GM19452 (cell line): ENCODE measurements at regions not wholly inside any gene's neighbourhood (a gene's known extent, or its start where the extent isn't known, plus 50 kb on each side); places are given as distances from the start of the nearest gene placed in this dataset.

Experiments used
- ATAC-seq: cut with Tn5 transposase; IDR thresholded peaks from one replicate; pipeline ENCODE4 v1.9.1; 2021; ENCODE audit not compliant: unreplicated experiment

DNA sequence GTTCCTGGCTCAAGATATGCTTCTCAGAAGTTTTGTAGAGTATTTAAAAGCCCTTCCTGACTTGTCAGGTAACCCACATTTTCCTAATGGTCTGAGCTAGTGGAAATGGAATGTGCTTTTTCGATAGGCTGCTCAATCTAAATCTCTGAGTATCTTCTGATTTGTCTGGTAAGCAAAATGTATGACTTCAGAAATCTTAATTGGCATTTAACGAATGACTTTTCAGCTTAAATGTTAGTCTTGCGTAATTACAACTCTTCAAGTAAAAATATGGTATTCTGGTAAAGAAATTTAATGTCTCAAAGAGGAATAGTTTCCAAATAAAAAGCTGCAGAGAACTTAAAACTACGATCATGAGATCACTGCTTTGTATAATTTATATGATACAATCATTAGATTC lies 379.1 kb downstream of the ANKRD50 start:
- no peak for ATAC-seq

DNA sequence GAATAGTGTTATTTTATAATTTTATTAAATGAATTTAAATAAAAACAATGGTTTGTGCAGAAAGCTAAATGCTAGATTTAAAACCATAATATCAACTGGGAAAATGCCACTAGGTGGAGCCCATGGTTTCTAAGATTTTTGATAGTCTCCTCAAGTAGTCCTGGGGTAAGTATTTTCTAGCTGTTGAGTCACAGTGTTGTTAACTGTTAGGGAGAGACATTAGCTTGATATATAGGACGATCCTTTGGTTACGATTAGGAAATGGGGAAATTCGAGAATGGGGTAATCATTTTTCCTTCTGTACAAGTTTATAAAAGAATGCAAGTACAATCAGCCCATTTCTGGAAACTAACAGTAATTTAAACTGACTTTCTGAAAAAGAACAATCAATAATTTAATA lies 378.4 kb downstream of the ANKRD50 start:
- no peak for ATAC-seq

DNA sequence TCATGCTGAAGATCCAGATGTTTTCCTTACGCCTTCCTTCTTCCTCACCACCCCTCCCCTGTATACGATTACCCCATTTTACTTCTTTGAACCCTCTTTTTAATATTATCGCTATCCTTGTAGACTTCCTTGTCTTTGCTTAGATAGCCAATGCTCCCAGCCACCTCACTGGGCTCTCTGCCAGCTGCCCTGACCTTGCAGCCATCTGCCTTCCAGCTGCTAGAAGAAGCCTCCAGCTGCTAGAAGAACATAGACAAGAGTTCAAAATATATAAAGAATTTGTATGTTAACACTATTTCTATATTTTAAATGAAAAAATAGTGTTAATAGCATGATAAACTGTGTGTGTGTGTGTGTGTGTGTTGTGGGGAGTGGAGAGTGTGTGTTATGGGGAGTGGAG lies 374.7 kb downstream of the ANKRD50 start:
- ATAC-seq, result no peak

DNA sequence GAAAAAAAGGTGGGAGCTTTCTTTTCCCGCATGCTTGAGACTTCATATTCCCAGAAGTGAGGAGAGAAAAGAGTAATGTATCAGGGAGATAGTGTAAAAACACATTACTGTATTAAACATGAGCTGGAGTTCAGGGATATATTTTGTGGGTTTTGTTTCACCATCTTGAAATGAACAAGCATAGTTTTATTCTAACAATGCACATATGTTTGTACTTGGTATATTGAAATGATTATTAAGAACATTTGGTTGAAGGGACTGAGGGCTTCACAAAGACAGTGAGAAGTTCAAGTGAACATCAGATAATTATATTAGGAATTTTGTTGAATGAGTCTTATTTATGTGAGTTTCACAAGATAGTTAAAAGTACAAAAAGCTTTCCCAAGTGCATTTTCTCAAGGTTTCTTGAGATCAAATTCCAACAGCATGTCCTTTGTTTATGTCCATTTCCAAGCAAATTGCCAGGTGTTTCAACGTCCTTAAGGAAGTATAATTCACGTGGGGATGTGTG lies 368.8 kb downstream of the ANKRD50 start:
- ATAC-seq, result no peak

DNA sequence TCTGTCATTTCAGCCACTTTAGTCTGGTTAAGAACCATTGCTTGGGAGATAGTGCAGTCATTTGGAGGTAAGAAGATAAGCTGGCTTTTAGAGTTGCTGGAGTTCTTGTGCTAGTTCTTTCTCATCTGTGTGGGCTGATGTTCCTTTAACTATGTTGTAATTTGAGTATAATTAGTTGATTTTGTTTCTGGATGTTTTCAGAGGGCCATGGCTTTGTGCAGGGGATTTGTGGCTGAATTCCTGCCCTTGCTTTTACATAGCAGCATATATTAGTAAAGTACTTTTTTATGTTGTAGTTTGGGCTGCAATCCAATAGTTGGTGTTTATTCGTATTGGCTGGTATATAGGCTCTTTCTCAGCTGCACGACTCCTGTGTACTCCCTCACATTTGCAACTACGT lies 339.6 kb downstream of the ANKRD50 start:
- no peak for ATAC-seq

DNA sequence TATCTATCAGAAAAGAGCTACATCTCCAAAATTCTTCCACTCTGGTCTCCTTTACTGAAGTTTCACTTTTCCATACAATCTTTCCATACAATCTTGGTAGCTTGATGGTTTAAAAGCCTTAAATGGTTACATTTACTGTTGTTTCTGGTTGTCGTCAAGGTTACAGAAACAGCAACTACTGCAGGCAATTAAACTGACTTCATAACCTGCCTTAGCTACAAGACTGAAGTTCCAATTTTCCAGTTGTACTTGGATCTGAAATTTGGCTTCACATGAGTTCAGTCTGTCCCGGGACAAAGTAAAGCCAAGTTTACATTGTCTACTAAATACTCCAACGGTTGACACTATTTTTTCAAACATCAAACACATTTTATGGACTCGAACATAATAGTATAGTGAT lies 326.4 kb downstream of the ANKRD50 start:
- no peak for ATAC-seq

DNA sequence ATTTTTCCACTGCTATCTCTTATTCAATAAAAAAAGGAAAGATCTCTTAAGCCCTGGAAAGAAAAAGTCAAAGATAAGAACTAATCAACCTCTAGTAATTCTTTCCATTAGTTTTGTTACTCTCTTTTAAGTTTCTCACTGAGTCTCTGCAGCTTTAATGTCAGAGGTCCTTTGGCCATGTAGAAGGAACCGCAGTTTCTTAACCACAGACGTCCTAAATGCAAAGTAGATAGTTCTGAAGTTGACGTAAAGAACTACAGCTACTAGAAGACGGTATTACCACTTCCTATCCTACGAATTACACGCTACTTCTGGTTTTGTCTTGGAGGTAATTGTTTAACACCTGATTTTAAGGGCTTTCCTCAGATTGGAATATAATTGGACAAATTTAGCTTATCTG lies 325.9 kb downstream of the ANKRD50 start:
- no peak for ATAC-seq

DNA sequence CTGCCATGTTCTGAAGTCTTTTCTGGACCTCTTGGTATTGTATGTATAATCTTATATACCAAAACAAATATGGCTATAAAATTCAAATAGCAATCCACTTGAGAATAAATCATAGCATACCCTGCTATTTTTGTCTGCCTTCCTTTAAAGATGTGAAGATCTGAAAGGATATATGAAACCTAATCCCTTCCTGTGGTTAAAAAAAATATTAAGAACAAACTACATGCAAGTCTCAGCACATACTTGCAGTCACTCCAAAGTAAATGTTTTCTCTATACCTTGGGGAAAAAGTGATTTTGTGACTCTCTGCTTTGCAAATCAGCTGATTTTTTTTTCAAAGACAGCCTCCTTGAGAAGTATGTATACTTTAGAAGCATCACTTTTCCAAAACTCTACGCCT lies 322.9 kb downstream of the ANKRD50 start:
- ATAC-seq, result no peak

DNA sequence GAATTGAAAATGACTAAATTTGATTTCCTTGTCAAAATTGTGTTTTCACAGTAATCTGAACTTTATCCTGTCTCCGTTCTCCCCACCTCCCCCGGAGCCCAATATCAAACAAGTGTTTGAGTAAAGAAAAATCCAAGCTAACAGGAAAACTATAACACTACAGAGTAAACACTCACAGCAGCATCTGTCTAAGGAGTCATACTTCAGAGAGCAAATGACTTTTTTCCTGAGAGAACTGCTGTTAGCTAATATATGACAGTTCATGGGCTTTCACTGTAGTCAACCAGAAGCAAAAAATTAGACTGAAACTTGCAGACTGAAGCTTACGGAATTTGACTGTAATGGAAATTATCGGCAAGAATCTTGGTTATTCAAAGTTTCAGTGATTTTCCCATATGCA lies 321.7 kb downstream of the ANKRD50 start:
- no peak for ATAC-seq

DNA sequence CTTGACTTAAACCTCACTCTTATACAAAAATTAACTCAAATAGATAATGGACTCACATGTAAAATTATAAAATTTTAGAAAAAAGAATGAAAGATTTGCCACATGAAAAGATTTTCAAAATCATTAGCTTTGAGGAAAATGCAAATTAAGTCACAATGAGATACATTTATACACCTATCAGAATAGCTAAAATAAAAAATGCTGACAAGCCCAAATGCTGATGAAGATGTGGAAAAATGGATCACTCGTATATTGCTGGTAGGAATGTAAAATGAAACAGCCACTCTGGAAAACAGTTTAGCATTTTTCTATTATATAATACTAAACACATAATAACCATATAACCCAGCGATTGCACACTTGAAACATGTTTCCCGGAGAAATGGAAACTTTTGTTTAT lies 316.2 kb downstream of the ANKRD50 start:
- ATAC-seq, result no peak

DNA sequence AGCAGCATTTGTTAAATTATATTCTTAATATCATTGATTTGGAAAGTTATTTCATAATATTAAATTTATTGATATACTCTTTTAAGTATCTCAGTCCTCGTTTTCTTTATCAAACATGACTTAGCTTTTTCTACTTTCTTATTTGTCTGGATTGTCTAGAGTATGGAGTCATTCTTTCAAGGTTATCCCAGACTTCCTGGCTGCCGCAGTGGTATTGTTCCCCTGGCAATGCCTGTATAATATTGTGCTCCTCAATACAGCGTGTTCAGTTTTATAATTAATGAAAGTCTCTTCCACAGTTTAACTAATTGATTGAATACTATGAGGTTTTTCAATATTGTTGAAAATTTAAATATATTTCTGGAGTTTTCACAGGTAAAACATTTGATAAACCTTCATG lies 310.9 kb downstream of the ANKRD50 start:
- no peak for ATAC-seq

DNA sequence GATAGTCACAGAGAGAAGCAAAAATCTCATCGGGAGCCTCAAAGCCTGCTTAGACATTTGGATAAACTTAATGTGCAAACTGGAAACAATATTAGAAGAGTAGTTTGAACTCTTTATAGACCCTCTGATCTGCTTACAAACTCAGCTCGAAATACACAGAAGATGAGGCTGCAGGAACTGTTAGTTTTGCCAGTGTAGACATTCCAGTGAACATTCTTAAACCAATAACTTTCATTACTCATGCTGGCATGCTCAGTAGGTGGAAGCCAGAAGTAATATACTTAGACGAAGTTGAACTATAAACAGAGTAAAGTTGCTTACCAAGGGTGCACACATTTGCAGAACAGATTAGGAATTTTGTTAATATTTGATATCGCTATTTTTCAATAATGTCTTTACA lies 303.5 kb downstream of the ANKRD50 start:
- ATAC-seq, result no peak

DNA sequence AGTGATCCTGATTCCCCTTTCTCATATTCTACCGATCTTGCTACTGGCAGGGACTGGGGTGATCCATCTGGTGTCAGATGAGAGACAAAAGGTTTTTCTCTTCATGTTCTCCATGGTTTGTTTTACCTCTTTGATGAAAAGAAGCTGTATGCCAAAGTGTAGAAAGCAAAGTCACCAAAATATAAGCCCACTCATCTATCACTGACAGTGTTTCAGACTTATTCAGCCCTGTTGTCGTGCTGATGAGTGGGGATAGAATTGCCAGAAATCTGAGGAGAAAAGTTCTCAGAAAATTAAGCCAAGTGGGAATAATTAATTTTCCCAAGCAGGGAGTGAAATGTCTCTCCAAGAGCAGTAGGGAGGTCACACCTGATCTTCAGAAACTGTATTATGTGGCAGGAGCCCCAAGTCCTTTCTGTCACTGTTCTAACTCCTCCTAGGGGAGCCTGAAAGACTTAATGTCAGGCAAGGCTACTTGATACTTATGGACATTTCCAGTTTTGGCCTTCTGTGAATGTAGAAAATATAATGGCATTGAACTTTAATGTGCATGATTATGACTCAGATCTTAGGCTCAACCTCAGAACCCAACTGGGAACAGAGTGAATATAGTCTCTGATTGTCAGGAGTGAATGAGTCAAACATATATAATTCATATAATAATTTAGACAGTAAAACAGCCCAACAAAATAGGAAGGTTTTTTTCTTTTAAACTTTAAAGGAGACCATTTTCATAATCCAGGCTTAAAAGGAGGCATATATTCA lies 298.1 kb downstream of the ANKRD50 start:
- no peak for ATAC-seq

DNA sequence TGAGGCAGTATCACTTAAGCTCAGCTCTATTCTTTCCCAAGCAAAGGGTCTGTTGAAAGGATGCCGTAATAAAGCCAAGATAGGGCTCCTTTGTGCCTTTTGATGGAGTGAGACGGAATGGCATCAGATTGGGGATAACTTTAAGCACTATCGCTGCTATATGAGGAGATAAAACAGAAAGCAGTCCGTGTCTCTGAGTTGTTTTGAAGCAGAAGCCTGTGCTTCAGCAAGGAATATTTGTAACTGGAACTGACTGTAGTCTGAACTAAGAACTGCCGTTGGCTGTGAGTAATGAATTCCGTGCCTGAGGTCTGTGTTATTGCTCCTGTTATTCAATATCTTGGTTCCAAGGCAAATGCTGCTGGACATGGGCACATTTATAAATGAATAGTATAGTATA lies 297.4 kb downstream of the ANKRD50 start:
- no peak for ATAC-seq

DNA sequence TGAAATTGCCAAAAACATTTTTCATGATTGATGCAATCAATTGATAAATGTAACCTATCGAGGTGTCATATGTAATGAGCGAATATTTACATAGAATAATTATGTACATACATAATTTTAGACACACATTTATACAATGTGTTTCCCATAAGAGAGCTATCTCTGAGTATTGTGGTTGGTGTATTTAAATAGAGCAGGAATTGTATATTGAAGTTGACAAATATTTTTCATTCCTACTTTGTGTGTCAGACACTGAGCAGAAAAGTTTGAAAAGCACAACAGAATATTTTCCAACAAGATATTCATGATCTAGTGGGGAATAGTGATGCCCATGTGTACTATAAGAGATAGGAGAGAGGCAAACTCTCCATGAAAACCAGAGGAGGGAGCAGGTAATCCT lies 295.2 kb downstream of the ANKRD50 start:
- no peak for ATAC-seq

DNA sequence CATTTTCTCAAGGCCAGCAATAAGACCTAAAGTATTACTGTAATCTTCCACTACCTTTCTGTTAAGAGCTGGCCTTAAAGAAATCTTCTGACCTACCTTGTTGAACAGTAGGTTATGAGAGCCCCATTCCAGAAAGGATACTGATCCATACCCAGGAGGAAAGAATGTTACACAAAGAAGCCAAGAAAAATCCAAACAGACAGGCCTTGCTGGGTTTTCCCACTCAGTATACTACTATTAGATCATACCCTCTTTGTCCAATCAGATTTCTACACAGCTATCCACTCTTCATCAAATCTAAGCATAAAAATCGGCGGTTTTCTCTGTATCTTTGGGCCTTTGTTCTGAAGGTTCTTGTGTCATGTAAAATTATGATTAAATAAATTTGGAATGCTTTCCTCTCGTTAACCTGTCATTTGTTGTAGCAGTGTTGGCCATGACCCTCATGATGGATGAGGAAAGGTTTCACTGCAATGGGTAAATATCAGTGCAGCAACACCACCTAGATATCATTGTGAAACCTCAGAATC lies 292.3 kb downstream of the ANKRD50 start:
- no peak for ATAC-seq

DNA sequence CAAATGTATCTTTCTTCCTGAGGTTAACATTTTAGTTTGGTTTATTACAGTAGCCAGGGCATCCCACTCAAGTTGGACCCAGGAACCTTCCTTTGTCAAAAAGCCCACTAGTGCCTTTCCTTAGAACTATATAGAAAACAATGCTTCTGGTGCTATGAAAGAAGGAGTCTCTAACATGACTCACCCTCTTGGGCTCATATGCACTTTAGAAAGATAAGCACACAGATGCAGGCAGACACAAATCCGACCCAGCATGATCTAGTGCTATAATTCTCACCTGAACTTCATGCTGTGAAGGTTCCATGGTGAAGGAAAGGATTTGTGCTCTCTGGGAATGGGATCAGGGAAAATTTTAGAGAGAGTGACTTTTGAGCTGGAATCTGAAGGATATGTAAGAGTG lies 289.4 kb downstream of the ANKRD50 start:
- ATAC-seq, result no peak

DNA sequence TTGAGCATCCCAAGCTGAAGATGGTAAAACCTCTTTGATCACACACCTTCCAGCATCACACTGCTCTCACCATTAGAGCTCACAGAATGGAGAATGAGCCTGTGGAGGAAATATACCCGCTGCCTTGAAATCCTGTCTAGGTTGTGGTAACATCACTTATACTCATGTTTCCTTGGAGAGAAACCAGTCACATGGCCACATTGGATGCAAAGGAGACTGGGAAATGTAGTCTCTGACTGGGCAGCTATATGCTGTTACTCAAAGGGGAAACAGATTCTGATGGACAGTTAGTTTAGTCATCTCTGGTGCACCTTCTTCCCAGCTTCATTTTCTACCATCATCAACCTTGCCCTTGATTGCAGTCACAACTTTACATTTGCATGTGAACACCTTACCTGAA lies 286.3 kb downstream of the ANKRD50 start:
- ATAC-seq, result no peak

DNA sequence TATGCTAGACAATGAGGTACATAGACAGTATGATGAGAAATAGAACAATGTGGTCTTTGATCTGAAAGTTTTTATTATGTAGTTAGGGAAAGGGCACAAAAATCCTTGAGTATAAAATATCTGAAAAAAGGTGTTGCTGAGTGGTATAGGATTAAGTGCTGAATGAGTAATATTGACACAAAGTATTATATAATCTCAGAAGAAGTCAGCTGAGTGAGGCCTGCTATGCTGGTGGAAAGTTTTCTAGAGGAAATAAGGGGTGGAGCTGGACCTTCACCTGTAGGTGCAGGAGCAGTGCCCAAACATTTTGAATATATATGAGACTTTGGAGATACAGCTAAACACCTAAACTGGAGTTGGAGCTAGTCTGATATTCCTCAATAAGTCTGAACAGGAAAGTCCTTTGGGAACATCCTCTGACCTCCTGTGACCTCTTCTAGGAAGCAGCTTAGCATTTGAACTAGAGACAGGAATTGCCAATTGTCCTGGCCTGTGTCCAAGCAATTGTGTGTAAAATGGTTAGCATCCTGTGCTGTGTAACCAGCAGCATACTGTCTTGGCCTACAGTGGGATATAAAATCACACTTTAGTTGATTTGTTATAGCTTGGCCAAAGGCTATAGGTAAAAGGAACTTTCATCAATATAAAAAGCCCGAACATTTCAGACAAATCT lies 285.3 kb downstream of the ANKRD50 start:
- ATAC-seq, result no peak

DNA sequence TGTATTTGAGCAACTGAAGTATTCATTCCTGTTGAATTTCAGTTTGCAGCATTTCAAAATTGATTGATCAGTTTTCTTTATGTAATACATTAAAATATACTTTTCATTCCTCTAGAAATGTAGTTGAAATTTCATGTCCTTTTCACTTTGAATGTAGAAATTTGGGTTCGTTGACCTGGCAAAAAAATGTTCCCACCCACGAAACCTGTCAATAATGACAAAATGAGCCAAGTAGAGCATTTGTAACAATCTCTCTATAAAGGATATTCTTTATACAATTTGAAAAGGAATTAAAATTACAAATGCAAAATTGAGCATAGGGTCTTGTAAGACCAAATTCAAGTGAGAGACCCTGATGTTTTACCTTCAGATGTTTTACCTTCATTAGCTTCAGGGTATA lies 283.9 kb downstream of the ANKRD50 start:
- ATAC-seq, result no peak

DNA sequence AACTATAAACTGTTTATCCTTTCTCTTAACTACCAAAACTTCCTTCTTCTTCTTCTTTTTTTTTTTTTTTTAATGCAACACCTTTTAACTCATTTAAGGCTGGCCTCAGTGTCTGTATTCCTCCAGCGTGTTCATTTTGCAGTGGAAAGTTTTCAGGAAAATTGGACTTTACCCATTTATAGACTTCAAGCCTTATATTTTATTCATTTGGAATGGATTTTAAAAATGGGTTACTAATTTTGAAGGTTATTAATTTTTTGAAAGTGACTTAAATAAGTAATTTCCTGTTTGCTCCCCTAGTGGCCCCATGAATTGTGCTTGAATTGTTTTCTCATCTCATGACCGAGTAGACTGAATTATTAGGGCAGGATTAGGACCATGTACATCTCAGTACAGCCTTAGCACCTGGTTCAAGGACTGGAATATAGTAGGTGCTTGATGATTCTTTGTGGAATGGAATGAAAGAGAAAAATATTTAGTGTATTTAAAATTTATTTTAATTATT lies 282.7 kb downstream of the ANKRD50 start:
- ATAC-seq, result no peak

DNA sequence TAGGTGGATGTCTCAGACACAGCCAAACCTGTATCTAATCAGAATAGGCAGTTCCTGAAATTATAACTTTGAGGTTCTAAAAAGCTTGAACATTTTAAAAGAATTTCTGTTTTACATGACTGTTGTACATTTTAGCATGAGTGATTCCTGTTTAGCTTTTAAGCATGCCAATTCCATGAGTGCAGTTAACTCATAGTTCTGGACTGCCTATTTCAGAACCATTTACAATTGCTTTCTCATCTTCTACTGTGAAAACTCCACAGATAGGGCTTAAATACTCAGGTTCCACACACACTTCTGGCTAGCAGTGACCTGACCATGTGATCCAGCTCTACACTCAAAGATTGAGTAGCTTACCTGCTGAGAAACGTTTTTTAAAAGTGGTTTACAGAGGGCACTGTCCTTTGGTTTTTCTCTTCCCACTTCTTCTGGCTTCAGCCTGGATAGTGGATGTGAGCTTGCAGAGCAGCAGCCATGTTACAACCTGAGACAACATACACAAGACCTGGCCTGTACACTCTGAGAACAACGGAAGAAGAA lies 280.8 kb downstream of the ANKRD50 start:
- no peak for ATAC-seq
